ENCODE measurements at regions not wholly inside any gene's neighbourhood (a gene's known extent, or its start where the extent isn't known, plus 50 kb on each side); places are given as distances from the start of the nearest gene placed in this dataset.

DNA sequence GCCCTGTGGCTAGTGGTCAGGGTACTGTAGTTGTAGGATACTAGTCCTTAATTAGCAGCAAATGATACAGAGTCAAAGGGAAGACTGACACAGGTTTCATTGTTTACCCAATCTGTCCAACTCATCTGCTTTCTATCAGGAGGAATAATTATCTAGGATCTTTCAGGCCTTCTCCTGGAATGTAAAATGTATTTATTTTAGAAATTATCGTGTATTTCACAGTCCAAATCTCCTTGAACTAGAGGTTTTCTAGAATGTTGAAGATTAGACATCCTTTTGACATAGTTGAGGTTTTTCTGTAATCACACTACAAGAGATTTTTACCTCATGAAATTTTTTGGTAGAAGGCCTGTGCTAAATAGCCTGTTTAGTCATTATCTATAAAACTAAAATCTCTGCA is 1694.8 kb upstream of the PCDH20 start:
- DNase-seq: no peak

DNA sequence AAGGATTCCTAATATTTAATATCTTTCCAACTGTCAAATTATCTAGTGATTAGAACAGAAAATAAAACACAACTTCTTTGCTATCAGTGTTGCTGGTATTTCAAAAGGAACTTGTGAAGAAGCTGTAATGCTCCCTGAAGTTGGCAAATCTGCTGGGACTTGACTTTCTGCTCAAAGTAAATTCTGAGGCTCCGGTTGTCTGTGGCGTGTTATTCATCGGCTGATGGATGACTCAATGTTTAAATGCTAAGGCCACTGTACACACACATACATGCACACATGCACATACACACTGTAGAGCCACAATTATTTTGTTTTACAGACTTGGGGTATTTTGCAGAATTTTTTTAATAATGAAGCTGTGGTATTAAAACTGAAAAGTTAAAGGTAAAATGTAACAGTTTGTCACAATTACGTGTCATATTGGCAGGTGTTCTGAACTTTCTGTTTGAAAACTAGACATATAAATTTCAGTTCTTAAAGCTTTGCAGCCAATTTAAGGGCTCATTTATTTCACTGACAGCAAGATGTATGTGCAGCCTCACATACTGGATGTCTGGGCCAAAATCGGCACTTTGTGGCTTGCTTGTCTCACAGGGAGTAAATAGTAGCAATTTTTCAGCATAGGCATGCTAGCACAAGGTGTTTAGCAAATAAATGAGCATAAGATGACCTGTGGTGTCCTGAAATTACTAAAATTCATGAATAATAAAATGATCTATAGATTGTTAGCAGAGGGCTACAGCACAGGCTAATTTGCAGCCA is 1691.7 kb upstream of the PCDH20 start:
- no peak for DNase-seq

DNA sequence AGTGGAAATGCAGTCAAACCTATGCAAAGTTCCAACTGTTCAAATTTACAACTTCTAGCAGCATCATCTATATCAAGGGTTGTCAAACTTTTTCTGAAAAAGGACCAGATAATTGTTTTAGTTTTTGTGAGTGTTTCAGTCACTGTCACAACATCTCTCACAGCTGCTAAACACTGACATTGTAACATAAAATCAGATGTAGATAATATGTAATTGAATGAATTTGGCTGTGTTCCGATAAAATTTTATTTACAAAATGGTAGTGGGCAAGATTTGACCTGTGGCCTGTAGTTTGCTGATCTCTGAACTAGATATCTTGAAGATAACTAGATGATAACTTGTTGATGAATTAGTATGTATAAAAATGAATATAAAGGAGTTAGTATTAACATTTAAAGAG is 1679.1 kb upstream of the PCDH20 start:
- DNase-seq: no peak

DNA sequence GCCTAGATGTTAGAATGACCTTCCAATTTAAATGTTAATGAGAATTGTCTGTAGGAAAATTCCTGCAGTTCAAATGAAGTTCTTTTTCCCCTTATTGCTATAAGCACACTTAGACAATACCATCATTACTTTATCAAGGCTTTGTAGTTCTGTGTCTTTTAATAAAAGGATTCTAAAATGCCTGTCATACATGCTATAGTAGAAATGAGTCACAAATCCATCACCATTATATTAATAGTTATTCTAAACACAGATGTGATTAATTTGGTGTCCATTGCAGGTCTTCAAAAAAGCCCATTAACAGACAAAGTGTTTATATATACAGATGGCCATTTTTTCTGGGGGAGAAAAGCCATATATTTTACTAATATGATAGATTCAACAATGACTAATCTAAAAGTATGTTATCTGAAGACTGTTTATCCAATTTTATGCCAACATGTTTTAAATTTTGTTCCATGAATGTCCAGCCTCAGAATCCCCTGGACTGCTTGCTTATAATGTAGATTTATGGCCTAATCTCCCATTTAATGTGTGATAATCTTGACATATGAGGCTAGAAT is 1678.3 kb upstream of the PCDH20 start:
- no peak for DNase-seq

DNA sequence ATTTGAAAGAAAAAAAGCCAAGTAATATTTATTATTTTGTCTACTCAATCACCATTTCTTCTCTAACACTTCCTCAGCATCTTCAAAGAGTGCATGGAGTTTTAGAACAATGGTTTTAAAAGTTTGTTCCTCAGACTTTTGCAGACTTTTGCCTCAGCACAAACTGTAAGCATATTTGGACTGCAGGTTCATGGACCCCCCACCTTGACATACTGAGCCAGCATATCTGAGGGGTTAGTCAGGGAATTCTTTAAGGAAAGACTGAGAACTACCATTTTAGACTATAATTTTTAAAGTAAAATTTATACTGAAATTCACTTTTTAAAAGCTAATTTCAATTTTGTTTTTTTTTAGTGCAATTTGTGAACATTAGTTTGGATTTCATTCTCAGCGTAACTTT is 1676.8 kb upstream of the PCDH20 start:
- DNase-seq: no peak

DNA sequence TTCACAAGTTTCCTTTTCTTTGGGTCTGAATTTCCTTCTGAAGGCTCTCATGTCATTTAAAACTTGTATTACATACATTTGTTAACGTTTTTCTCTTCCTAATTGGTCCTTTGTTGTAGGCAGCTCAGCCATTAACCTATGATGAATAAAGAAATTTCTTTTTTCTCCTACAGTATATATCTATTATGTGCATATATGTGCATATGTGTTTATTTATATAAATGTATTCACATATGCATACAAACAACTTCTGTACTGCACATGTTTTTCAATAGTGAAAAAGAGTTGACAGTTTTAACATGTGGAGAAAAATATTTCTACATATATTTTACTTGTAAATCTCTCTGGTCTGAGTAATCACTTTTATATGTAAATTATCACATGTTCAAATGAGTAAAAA is 1674.9 kb upstream of the PCDH20 start:
- DNase-seq: no peak

DNA sequence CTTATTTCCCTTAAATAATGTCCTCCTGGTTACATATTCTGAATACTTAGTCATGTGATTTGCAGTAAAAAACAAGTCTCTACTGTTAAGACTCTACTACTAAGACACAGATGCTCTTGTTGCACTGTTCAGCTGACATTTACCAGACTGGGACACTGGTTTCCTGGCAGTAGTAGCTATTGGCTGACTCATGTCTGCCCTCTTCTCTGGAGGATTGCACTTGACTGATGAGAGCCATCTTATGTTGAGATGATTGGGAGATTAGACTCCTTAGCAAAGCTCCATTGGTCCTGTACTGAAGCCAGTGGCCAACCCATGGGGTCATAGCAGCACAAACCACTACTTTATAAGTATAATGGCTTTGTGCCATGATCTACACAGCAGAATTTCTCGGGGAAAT is 1672.6 kb upstream of the PCDH20 start:
- DNase-seq: no peak

DNA sequence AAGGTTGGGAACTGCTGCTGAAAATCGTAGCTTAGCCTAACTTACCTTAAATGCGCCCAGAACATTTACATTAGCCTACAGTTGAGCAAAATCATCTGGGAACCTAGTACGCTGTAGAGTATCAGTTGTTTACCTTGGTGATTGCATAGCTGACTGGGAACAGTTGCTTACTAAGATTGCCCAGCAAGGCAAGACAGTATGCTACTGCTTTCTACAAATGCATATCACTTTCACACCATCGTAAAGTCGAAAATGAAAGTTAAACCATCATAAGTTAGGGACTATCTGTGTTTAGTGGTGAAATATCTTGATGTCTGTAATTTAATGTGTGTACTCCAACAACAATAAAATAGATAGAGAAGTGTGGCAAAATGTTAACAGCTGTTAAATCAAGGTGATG is 1670.6 kb upstream of the PCDH20 start:
- DNase-seq: no peak

DNA sequence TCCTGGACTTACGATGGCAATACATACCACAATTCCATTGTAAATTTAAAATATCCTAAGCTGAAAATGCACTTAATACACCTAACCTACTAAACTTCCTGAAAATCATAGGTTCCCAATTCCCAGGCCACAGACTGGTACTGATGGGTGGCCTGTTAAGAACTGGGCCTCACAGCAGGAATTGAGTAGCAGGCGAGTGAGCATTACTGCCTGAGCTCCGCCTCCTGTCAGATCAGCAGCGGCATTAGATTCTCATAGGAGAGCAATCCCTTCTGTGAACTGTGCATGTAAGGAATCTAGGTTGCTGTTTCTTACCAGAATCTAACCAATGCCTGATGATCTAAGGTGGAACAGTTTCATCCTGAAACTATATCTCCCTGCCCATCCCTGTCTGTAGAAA is 1670.2 kb upstream of the PCDH20 start:
- no peak for DNase-seq

DNA sequence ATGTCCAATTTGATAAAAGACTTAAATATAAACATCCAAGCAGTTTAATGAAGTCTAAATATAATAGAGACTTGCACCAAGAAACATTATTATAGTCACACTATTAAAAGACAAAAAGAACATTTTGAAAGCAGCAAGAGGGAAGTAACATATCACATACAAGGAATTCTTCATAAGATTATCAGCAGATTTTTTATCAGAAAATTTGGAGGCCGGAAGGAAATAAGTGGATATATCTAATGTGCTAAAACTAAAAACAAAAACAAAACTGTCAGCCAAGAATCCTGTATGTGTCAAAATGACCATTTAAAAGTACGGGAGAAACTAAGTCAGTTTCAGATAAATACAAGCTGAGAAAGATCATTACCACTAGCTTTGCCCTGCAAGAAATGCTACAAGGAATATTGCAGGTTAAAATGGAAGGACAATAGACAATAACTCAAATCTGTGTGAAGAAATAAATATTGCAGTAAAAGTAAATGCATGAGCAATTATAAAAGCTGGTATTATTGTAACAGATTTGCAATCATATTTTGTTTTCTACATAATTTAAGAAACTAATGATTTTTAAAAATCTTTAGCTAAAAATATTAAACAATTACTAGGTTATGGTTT is 1665.9 kb upstream of the PCDH20 start:
- DNase-seq: no peak

DNA sequence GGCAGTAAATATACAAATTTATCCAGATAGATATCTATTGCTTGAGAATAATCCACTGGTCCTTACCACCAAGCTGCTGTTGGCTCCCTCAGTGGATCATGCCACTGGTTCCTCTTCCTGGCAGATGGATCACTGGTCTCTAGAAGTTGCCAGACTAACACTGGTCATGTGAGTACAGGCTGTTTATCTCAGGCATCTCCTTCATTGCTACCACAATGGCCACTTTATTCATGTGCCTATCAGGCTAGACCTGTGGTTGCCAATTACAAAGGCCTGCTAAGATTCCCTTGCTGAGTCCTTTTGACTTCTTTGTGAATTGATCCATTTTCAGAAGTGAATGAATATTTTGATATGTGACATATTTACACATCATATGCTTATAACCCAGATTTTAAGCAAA is 1659.5 kb upstream of the PCDH20 start:
- no peak for DNase-seq

DNA sequence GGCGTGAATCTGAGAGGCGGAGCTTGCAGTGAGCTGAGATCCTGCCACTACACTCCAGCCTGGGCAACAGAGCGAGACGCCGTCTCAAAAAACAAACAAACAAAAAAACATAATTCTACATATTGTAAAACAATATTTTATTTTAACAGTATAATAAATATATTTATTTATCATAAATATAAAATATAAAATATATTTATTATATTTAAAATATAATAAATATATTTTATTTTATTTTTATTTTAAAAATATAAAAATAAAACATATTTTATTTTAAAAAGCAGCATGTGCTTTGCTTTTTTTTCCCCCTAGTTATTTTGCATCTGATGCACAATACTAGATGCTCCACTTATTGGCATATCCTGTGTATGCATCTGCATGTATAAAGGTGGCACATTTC is 1634.6 kb upstream of the PCDH20 start:
- no peak for DNase-seq

DNA sequence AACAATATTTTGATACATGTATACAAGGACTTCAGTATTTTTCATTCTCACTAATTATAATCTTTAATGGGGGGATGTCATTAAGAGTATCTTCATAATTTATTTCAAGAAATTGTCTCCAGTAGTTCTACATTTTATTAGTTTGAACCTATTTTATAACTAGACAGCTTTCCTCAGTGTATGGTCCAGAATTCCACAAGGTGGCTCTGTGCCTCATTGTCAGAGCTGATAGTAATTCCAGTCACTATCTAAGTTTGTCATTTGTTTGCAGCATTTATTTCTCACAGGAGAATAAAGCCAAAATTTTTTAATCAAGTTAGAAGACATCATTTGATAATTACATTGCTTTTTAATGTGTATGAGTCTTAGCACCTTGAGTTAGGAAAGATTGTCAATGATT is 1633.0 kb upstream of the PCDH20 start:
- no peak for DNase-seq

DNA sequence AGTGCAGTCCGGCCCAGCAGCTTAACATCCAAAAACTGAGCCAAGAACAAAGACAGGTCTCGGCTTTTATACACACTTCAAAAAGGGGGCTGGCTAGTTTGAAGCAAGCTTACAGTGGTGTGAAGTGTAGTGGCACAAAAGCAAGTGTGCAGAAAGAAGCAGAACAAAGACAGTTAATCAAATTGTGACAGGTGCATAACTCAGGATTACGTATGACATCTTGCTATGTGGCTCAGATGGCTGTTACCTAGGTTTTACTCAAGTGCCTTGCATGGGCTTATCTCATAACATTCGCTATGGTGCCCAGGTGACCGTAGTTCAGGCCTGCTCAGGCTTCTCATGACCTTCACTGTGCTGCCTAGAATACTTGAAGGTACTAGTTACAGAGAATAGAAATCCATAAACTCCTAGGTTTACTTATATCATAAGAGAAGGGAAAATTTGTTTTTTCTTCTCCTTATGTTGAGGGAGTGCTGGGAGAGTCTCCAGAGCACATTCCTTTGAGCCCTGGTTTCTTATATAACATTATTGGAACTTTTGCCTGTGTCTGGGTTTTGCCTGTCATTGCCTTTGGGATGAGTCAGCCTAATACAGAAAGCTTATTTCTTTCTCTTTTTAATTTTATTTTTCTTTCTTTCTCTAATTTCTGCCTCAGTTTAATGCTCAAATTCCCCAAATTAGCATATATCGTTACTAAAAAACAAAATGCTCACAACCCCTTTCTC is 1629.1 kb upstream of the PCDH20 start:
- no peak for DNase-seq

DNA sequence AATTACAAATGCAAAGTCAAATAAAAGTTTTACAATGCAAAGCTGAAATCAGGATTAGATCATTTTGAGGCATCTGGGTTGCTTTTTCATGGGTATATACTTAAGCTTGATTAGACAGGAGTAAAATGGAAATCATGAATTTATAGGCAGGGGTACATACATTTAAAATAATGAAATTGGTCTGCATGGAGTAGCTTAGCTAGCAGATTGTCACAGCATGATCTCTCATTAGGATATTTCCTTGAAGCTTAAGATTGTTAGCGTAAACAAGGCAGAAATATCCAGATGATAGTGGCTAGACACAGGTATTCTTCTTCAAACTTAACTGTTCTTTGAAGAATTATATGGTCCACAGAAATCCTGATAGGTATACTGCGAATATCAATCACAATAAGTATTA is 1627.0 kb upstream of the PCDH20 start:
- no peak for DNase-seq

DNA sequence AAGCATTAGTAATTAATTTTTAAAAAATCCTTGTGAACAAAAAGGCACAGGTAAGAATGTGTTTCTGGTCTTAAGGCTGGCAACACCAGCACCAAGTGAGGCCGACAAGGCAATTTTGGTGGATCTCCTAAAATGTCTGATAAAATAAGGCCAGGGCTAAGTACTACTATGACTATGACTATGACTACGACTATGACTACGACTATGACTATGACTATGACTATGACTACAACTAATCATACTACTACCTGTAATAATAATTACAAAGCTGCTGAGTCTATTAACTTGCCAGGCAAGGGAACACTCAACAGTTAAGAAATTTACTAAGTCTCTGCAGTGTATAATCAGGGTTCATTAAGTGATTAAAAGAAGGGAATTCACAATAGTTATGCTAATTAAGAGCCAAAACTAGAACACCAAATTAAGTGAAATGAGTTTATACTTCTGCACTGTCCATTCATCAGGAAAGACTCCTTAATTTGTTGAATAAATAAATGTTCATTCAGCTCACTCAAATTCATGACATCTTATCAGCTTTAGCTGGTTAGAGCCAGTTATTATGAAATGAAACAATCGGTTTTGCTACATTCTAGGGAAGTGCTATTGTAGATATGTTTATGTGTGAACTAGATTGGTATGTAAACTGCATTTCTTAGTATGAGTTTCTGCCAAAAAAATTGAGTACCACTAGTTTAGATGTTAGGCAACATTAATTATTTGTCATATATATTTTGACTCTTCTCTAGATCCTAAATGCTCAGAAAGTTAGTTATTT is 1626.2 kb upstream of the PCDH20 start:
- no peak for DNase-seq

DNA sequence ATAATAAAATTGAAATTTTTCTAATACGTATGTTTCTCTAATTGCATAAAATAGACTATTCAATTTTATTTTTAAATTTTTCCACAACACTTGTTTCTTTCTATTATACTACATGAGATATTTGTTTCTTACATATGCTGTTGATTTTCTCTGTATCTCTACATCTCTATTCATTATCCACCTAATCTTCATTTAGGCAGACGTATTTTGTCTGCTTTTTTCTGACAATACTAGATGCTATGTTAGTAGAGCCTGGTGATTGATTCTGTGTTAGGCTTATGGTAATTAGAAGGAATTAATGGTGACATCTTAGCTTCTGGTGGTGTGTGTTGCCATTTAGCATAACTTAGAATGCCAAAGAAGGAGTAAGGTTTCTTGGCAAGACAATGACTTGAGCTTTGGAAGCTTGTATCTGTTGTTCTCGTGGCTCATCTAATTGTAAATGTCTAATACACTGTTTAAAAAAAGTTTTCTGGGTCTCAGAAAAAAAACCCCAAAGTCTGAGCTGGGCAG is 1610.7 kb upstream of the PCDH20 start:
- DNase-seq: no peak

DNA sequence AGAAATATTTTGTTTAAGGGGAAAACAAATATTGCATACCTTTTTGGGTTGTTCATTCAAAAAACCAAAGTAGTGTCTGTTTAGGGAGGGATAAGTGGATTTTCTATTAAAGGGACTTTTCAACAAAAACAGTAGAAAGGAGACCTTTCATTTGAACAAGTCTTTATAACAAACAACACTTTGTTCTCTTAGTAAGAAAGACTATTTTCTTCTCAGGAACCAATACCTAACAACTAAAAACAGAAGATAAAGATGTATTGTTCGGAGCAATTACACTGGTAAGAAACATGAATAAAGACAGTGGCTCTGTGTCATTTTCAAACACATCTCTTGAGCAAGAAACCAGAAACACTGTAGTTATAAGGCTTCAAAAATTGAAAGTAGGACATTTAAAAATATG is 1610.1 kb upstream of the PCDH20 start:
- DNase-seq: no peak

DNA sequence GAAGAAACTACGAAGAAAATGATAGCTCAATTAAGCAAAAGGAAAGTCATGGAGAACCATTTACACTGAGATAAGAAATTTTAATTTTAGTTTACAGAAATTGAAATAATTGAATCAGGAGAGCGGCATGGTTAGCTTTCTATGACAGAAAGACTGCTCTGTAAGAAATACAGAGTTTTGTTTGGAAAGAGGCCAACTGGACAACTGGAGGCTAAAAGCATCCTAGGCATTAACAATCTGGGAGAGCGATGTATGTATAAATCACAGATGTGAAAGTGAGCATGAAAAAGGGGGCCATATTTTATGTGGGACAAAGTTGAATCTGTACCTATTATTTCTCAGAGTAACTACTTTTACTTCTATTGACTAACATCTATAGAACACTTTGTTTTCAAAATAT is 1608.8 kb upstream of the PCDH20 start:
- no peak for DNase-seq

DNA sequence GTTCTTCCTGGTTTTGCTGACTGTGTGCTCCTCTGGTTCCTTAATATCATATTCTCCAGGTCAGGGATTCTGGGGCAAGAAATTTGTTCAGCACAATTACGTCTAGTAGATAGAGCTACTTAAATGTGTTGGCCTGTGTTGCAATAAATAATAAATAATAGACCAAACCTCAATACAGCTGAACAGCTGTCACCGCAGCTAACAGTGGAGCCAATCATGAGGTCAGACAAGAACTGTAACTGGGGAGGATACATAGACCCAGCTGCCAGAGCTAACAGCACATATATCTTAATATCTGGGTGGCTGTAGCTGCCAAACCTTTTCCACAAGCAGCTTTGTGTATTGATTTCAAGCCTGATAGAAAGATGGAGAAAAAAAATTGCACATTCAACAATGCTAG is 1596.3 kb upstream of the PCDH20 start:
- DNase-seq: no peak

DNA sequence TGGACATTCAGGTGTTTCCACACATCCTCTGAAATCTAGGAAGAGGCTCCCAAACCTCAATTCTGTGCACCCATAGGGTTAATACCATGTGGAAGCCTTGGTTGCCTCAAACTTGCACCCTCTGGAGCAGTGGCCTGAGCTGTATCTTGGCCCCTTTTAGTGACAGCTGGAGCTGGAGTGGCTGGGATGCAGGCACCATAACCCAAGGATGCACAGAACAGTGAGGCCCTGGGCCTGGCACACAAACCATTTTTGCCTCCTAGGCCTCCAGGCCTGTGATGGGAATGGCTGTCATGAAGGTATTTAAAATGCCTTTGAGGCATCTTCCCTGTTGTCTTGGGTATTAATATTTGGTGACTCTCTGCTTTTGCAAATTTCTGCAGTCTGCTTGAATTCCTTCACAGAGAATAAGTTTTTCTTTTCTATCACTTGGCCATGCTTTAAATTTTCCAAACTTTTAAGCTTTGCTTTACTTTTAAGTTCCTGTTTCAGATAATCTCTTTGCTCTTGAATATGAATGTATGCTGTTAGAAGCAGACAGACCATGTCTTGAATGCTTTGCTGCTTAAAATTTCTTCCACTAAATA is 1594.5 kb upstream of the PCDH20 start:
- DNase-seq: no peak

DNA sequence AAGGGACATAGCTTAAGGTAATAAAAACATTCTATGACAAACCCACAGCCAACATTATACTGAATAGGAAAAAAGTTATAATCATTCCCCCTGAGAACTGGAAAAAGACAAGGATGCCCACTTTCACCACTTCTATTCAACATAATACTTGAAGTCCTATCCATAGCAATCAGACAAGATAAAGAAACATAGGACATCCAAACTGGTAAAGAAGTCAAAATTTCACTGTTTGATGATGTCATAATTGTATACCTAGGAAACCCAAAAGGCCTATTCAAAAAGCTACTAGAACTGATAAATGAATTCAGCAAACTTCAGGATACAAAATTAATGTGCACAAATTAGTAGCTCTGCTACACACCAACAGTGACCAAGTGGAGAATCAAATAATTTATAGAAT is 1590.0 kb upstream of the PCDH20 start:
- no peak for DNase-seq

All from suppressor macrophage (primary cell).